ENCODE measurements at regions not wholly inside any gene's neighbourhood (a gene's known extent, or its start where the extent isn't known, plus 50 kb on each side); places are given as distances from the start of the nearest gene placed in this dataset.

GRCh38 chr3:135500034-135500433 is 465.5 kb upstream of the PPP2R3A start:
- dilution Hi-C loops (cut with HindIII; ENCODE audit: low sequenced_read_pairs, unreplicated experiment) (no loop called here), intact Hi-C loops (cut with micrococcal nuclease) (loop anchor here (5.0 kb wide), 1 partner anchor 898 kb away; no protein-coding TSS in a partner anchor), in situ Hi-C loops (cut with MboI; ENCODE audit: low sequenced_read_pairs) (no loop called here)
- H2AFZ ChIP-seq (replicated peaks; ENCODE audit: low read length, poor library complexity): no peak overlapping the region
- H3K56ac ChIP-seq (ENCODE audit: extremely low read depth, insufficient read depth, low read length): no peak overlapping the region
- H4K5ac ChIP-seq (ENCODE audit: low read depth, low read length): no peak overlapping the region
- H3K23ac ChIP-seq (ENCODE audit: low read depth, low read length): no peak overlapping the region
- no peaks in the 10 kb centered on the region for H3K9me3 ChIP-seq (ENCODE audit: control insufficient read depth, insufficient read depth, low read length)
- no peak overlapping the region for H3K18ac ChIP-seq (ENCODE audit: low read depth, low read length)
- DNase-seq: no peak
- no peaks in the 10 kb centered on the region for H3K9me1 ChIP-seq (ENCODE audit: insufficient read depth, low read length)
- no CpG with 5 or more reads among the region's 3 CpGs for WGBS, 2 experiments (ENCODE audit: extremely low coverage in 2 of 2, insufficient read length in 1 of 2)
- no peak overlapping the region for H2BK5ac ChIP-seq (ENCODE audit: low read depth, low read length, poor library complexity, severe bottlenecking)
- no peak overlapping the region for H3K27ac ChIP-seq (ENCODE audit: insufficient read depth, low read length)
- H4K91ac ChIP-seq (ENCODE audit: insufficient read depth, low read depth, low read length): no peak overlapping the region
- H3K36me3 ChIP-seq (ENCODE audit: control insufficient read depth, insufficient read depth, low read length): no peaks in the 10 kb centered on the region
- no peak overlapping the region for H2AK5ac ChIP-seq (ENCODE audit: low read depth, low read length)
- BruUV-seq (replicated peaks): no TSS peak
- ATAC-seq (ENCODE audit: low read depth): no peak
- H2AK9ac ChIP-seq (replicated peaks; ENCODE audit: low read depth, low read length, poor library complexity): no peak overlapping the region
- ChIA-PET POLR2A (ENCODE audit: unreplicated experiment) (interaction anchor here (0.6 kb wide), 1 partner anchor 730 kb away, joined by 3 read pairs; no protein-coding TSS in a partner anchor), CTCF (no interaction called here)
- no peak overlapping the region for H3K14ac ChIP-seq (replicated peaks; ENCODE audit: low read depth, low read length)
- peaks cover 3% of the 10 kb centered on the region; the same call in 1 of the 2 replicates for H3K27me3 ChIP-seq (ENCODE audit: control insufficient read depth, insufficient read depth, low read length)
- H3K4me1 ChIP-seq (ENCODE audit: control insufficient read depth, insufficient read depth, low read length): no peaks in the 10 kb centered on the region
- no peaks in the 10 kb centered on the region for H3K79me1 ChIP-seq (ENCODE audit: low read depth in 1 of 2, low read length in 2 of 2)
- TF ChIP-seq MXI1 (IDR thresholded peaks at IDR 0.05; ENCODE audit: borderline replicate concordance, low read depth, low read length): no peak
- no peak for TF ChIP-seq SMC3 (IDR thresholded peaks at IDR 0.05; ENCODE audit: low read depth, low read length)
- no peak for TF ChIP-seq POLR2A (IDR thresholded peaks at IDR 0.05; ENCODE audit: low read depth, low read length)
- TF ChIP-seq ELK1 (IDR thresholded peaks at IDR 0.05; ENCODE audit: borderline replicate concordance, low read depth, low read length): no peak
- TF ChIP-seq MAFK (IDR thresholded peaks at IDR 0.05; ENCODE audit: low read depth, low read length): no peak
- TF ChIP-seq CTCF (conservative IDR thresholded peaks at IDR 0.05; ENCODE audit: low read depth, low read length): no peak
- TF ChIP-seq BHLHE40 (IDR thresholded peaks at IDR 0.05; ENCODE audit: low read depth, low read length): no peak
- no peak for TF ChIP-seq RCOR1 (IDR thresholded peaks at IDR 0.05; ENCODE audit: insufficient replicate concordance, low read length)
- no peak for TF ChIP-seq CEBPB (IDR thresholded peaks at IDR 0.05; ENCODE audit: low read depth, low read length)
- no peak for TF ChIP-seq RFX5 (IDR thresholded peaks at IDR 0.05; ENCODE audit: low read depth, low read length)
- TF ChIP-seq FOS (IDR thresholded peaks at IDR 0.05; ENCODE audit: low read depth, low read length): no peak
- no peak for TF ChIP-seq CHD1 (IDR thresholded peaks at IDR 0.05; ENCODE audit: low read depth, low read length)
- TF ChIP-seq NFE2L2 (IDR thresholded peaks at IDR 0.05; ENCODE audit: low read depth, low read length): no peak
- TF ChIP-seq MAZ (IDR thresholded peaks at IDR 0.05; ENCODE audit: borderline replicate concordance, low read depth, low read length): no peak
- no peak overlapping the region for H2BK20ac ChIP-seq (ENCODE audit: low read depth, low read length)
- no peak overlapping the region for H2BK120ac ChIP-seq (ENCODE audit: low read depth, low read length)
- H3K4me2 ChIP-seq (ENCODE audit: low read depth, low read length): no peak overlapping the region
- no peak overlapping the region for H3K4me3 ChIP-seq (ENCODE audit: insufficient read depth, low read depth, low read length)
- no peak overlapping the region for H3K9ac ChIP-seq (ENCODE audit: low read depth, low read length)
- no peak overlapping the region for H2BK15ac ChIP-seq (ENCODE audit: low read depth, low read length)
- no peak overlapping the region for H4K8ac ChIP-seq (ENCODE audit: low read depth in 2 of 2, low read length in 2 of 2)
- H3K4ac ChIP-seq (ENCODE audit: low read depth, low read length): no peak overlapping the region
- no peaks in the 10 kb centered on the region for H4K20me1 ChIP-seq (ENCODE audit: insufficient read depth, low read length)
